ENCODE measurements at regions not wholly inside any gene's neighbourhood (a gene's known extent, or its start where the extent isn't known, plus 50 kb on each side); places are given as distances from the start of the nearest gene placed in this dataset.

- DNase-seq (ENCODE audit: low read depth in 1 of 2, low spot score in 1 of 2), result no peak
- TF ChIP-seq JUND (IDR thresholded peaks at IDR 0.05; ENCODE audit: low read depth), result no peak
- in situ Hi-C loops (cut with HindIII; ENCODE audit: low pct_unique_long_range_greater_than_20kb, low sequenced_read_pairs), result no loop called here
These were observed 2056.8 kb upstream of the CELF4 start for GRCh38 chr18:39622431-39622830.

DNA sequence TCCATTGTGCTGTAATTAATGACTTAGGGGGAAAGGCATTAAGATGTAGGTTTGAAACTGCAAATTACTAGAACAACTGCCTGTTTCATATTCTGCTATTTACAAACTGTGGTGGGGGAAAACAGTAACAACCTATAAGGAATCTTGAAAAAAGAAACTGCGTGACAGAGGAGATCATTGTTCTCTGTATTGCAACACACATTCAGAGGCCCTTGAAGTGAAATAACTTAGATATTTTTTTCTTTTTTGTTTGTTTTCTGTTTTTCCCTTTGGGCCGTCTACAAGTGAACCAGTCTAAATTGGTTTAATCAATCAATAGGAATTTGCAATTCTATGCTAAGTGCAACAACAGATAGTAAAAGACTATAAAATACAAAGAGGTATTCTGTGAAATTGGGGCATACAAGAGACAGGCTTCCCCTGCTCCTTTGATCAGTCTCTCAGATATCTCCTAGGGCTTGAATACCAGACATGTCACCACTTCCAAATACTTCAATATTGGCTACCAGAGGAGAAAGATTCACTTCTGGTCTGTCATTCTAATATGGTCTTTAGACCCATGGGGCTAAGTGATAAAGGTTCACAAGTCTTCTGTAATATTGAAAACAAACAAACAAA, 2055.1 kb upstream of the CELF4 start:
- in situ Hi-C loops (cut with HindIII; ENCODE audit: low pct_unique_long_range_greater_than_20kb, low sequenced_read_pairs), result no loop called here
- no peak for DNase-seq (ENCODE audit: low read depth in 1 of 2, low spot score in 1 of 2)
- no peak for TF ChIP-seq JUND (IDR thresholded peaks at IDR 0.05; ENCODE audit: low read depth)

- in situ Hi-C loops (cut with HindIII; ENCODE audit: low pct_unique_long_range_greater_than_20kb, low sequenced_read_pairs), result no loop called here
- DNase-seq (ENCODE audit: low read depth in 1 of 2, low spot score in 1 of 2), result no peak
- TF ChIP-seq JUND (IDR thresholded peaks at IDR 0.05; ENCODE audit: low read depth), result no peak
These were observed 2052.8 kb upstream of the CELF4 start for GRCh38 chr18:39618265-39619003.

GRCh38 chr18:39611381-39612100, 2045.9 kb upstream of the CELF4 start:
- DNase-seq (ENCODE audit: low read depth in 1 of 2, low spot score in 1 of 2), result no peak
- in situ Hi-C loops (cut with HindIII; ENCODE audit: low pct_unique_long_range_greater_than_20kb, low sequenced_read_pairs), result no loop called here

GRCh38 chr18:39607034-39607433, 2041.4 kb upstream of the CELF4 start:
- no peak for TF ChIP-seq JUND (IDR thresholded peaks at IDR 0.05; ENCODE audit: low read depth)
- DNase-seq (ENCODE audit: low read depth in 1 of 2, low spot score in 1 of 2), result no peak
- in situ Hi-C loops (cut with HindIII; ENCODE audit: low pct_unique_long_range_greater_than_20kb, low sequenced_read_pairs), result no loop called here

More at GRCh38 chr18:39611381-39612100, 2045.9 kb upstream of the CELF4 start:
- no peak for TF ChIP-seq JUND (IDR thresholded peaks at IDR 0.05; ENCODE audit: low read depth)

DNA sequence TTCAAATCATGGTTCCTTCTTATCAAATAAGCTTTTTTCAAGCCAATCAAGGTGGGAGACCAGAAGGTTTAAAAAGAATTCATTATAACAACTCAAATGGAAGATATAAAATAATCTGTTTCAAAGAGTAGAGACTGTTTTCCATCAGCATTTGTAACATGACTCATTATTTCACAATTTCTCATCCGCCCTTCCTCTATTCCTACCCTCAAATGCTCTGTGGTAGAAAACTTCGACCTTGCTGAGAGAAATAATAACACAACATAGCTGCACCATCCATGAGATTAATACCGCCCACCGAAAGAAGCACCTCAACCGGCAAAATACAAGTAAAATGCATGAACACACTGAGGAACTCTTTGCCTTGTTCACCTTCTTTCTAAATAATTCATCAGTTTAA, 2039.2 kb upstream of the CELF4 start:
- no peak for TF ChIP-seq JUND (IDR thresholded peaks at IDR 0.05; ENCODE audit: low read depth)
- in situ Hi-C loops (cut with HindIII; ENCODE audit: low pct_unique_long_range_greater_than_20kb, low sequenced_read_pairs), result no loop called here
- no peak for DNase-seq (ENCODE audit: low read depth in 1 of 2, low spot score in 1 of 2)

DNA sequence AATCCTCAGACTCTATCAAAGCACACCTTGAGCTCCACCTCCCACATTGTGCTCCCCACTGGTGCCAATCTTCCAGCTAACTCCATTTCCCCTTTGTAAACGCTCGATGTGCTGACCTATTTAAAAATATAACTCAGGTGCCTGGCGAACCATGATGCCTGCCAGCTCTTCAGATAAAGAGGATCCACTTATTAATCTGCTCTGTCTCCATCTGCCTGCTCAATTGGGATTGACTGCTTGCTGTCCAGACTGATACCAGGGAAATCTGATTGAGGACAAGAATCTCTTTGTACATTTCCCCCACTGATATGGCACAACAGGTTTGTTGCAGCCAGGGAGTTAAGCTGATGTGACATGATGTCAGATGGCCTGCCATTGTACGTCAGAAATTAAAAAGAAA, 2036.5 kb upstream of the CELF4 start:
- no peak for DNase-seq (ENCODE audit: low read depth in 1 of 2, low spot score in 1 of 2)
- in situ Hi-C loops (cut with HindIII; ENCODE audit: low pct_unique_long_range_greater_than_20kb, low sequenced_read_pairs), result no loop called here
- no peak for TF ChIP-seq JUND (IDR thresholded peaks at IDR 0.05; ENCODE audit: low read depth)

GRCh38 chr18:39600894-39601293, 2035.3 kb upstream of the CELF4 start:
- DNase-seq (ENCODE audit: low read depth in 1 of 2, low spot score in 1 of 2), result no peak
- in situ Hi-C loops (cut with HindIII; ENCODE audit: low pct_unique_long_range_greater_than_20kb, low sequenced_read_pairs), result no loop called here
- no peak for TF ChIP-seq JUND (IDR thresholded peaks at IDR 0.05; ENCODE audit: low read depth)

DNA sequence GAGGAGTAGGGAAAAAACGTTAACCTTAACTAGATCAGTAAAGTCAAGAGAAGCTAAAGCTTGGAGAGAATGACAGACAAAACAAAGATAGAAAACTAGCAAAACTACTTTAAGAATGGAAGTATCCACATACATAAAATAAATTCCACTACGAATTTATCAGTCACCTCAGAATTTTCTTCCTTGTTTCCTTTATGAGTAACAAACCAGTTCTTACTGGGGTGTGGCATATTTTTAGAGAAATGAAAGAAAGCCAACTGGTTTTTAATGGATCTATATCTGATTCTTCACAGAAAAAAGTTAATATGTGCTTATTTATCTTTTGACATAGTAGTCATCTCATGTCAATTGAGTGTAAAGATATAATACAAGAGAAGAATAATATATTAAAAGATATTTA, 2033.7 kb upstream of the CELF4 start:
- TF ChIP-seq JUND (IDR thresholded peaks at IDR 0.05; ENCODE audit: low read depth), result no peak
- in situ Hi-C loops (cut with HindIII; ENCODE audit: low pct_unique_long_range_greater_than_20kb, low sequenced_read_pairs), result no loop called here
- DNase-seq (ENCODE audit: low read depth in 1 of 2, low spot score in 1 of 2), result no peak

DNA sequence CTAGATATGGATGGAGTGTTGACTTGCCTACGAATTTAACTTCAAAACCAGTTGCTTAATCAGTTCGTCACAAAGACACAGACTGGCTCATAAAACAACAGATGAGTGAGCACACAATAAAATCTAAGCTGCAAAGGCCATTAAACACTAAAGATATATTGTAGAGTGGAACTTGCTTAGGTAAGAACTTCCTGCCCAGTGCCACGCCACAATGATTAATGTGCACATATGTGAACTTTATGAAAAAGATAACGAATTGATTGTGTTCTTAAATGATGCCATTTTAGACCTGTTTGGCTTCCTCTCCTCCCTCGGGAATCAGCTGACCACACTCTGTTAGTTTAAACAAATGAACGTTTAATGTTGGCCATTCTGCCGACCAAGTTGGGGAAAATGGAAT, 2031.3 kb upstream of the CELF4 start:
- TF ChIP-seq JUND (IDR thresholded peaks at IDR 0.05; ENCODE audit: low read depth), result no peak
- DNase-seq (ENCODE audit: low read depth in 1 of 2, low spot score in 1 of 2), result no peak
- in situ Hi-C loops (cut with HindIII; ENCODE audit: low pct_unique_long_range_greater_than_20kb, low sequenced_read_pairs), result no loop called here

GRCh38 chr18:39596221-39596620, 2030.6 kb upstream of the CELF4 start:
- no peak for DNase-seq (ENCODE audit: low read depth in 1 of 2, low spot score in 1 of 2)
- TF ChIP-seq JUND (IDR thresholded peaks at IDR 0.05; ENCODE audit: low read depth), result no peak
- in situ Hi-C loops (cut with HindIII; ENCODE audit: low pct_unique_long_range_greater_than_20kb, low sequenced_read_pairs), result no loop called here

GRCh38 chr18:39594206-39594605, 2028.6 kb upstream of the CELF4 start:
- in situ Hi-C loops (cut with HindIII; ENCODE audit: low pct_unique_long_range_greater_than_20kb, low sequenced_read_pairs), result no loop called here
- no peak for TF ChIP-seq JUND (IDR thresholded peaks at IDR 0.05; ENCODE audit: low read depth)
- no peak for DNase-seq (ENCODE audit: low read depth in 1 of 2, low spot score in 1 of 2)

- in situ Hi-C loops (cut with HindIII; ENCODE audit: low pct_unique_long_range_greater_than_20kb, low sequenced_read_pairs), result no loop called here
- no peak for DNase-seq (ENCODE audit: low read depth in 1 of 2, low spot score in 1 of 2)
- no peak for TF ChIP-seq JUND (IDR thresholded peaks at IDR 0.05; ENCODE audit: low read depth)
These were observed 2026.1 kb upstream of the CELF4 start for GRCh38 chr18:39591649-39592048.

Measured in T47D (cell line).